ENCODE measurements at regions not wholly inside any gene's neighbourhood (a gene's known extent, or its start where the extent isn't known, plus 50 kb on each side); places are given as distances from the start of the nearest gene placed in this dataset.
"Not testable (repeated sequence)": the region's sequence is repeated elsewhere in the genome, so short reads cannot be mapped to it uniquely, and the experiment has no call there.

DNA sequence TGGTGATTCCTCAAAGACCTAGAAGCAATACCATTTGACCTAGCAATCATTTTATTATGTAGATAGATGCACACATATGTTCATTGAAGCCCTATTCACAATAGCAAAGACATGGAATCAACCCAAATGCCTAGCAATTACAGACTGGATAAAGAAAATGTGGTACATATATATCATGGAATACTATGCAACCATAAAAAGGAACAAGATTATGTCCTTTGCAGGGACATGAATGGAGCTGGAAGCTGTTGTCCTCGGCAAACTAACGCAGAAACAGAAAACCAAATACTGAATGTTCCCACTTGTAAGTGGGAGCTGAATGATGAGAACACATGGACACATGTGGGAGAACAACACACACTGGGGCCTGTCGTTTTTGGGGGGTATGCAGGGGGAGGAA, 269.8 kb downstream of the CGGBP1 start:
- peak overlapping the region in 1 of 10 donors; percentile 21 for H3K27ac Mint-ChIP-seq

DNA sequence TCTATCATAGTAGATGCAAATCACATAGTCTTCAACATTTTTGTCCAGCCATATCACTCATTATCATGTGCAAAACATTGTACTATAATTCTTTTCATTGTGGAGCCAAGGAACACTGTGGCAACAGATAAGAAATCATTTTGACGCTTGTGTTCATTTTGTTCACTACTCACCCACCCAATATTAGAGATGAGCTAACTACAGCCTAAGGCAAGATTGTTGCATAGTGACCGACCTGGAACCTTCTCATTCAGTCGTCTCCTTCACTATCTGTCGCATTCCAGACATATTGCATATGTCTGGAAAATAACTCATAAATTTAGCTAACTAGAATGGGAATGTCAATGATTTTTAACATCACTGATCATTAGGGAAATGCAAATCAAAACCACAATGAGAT, 270.3 kb downstream of the CGGBP1 start:
- Mint-ChIP-seq H3K36me3 (no peaks in the 10 kb centered on the region), H3K4me3 (no peak overlapping the region), H3K9me3 (peaks cover 0 to 3% (median 0%) of the 10 kb centered on the region in 9 donors), H3K4me1 (peaks cover 11 to 16% (median 15%) of the 10 kb centered on the region in 4 donors), H3K27ac (no peak overlapping the region), H3K27me3 (peaks cover 24 to 46% (median 39%) of the 10 kb centered on the region in 5 donors)
- no peak for DNase-seq
- ATAC-seq = no peak
- POLR2A ChIA-PET = no interaction called here

More for the DNA sequence above, 269.8 kb downstream of the CGGBP1 start:
- POLR2A ChIA-PET, DNase-seq, ATAC-seq, H3K36me3 Mint-ChIP-seq, H3K9me3 Mint-ChIP-seq, H3K4me3 Mint-ChIP-seq: not testable (repeated sequence)
- peaks cover 29 to 49% (median 43%) of the 10 kb centered on the region in 5 donors for H3K27me3 Mint-ChIP-seq
- H3K4me1 Mint-ChIP-seq = peaks cover 11 to 19% (median 18%) of the 10 kb centered on the region in 4 donors

DNA sequence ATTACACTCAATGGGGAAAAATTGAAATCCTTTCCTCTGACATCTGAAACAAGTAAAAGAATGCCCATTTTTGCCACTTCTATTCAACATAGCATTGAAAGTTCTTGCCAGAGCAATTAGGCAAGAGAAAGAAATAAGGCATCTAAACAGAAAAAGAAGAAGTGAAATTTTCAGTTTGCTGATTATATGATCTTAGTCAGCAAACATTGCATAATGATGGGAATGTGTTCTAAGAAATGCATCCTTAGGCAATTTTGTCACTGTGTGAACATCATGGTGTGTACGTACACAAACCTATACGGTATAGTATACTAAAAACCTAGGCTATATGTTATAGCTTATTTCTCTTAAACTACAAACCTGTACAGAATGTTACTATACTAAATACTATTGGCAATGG, 278.0 kb downstream of the CGGBP1 start:
- Mint-ChIP-seq H3K27ac (no peak overlapping the region), H3K4me1 (no peaks in the 10 kb centered on the region), H3K27me3 (peaks cover 7 to 40% (median 13%) of the 10 kb centered on the region in 5 donors), H3K9me3 (peaks cover 2 to 20% (median 7%) of the 10 kb centered on the region in 9 donors), H3K4me3 (no peak overlapping the region), H3K36me3 (peaks cover 0 to 15% (median 0%) of the 10 kb centered on the region in 3 donors)
- DNase-seq (no peak), ATAC-seq (no peak)
- POLR2A ChIA-PET = no interaction called here

DNA sequence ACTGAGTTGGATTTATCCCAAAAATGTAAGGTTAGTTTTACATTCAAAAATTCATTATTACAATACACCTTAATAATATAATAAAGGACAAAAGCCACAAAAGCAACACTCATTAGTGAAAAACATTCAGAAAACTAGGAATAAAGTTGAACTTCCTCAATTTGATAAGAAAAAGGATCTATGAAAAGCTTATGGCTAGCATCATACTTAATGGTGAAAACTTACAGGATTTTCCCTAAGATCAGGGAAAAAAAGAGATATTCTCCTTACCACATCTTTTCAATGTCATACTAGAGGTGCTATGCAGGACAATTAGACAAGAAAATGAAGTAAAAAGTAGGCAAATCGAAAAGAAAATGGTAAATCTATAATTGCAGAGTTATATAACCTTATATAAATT, 279.9 kb downstream of the CGGBP1 start:
- POLR2A ChIA-PET = no interaction called here
- Mint-ChIP-seq H3K36me3 (peaks cover 0 to 15% (median 0%) of the 10 kb centered on the region in 3 donors), H3K9me3 (peaks cover 2 to 20% (median 7%) of the 10 kb centered on the region in 9 donors), H3K27ac (no peak overlapping the region), H3K27me3 (peaks cover 9 to 48% (median 19%) of the 10 kb centered on the region in 5 donors), H3K4me3 (no peak overlapping the region), H3K4me1 (no peaks in the 10 kb centered on the region)
- ATAC-seq = no peak
- no peak for DNase-seq

DNA sequence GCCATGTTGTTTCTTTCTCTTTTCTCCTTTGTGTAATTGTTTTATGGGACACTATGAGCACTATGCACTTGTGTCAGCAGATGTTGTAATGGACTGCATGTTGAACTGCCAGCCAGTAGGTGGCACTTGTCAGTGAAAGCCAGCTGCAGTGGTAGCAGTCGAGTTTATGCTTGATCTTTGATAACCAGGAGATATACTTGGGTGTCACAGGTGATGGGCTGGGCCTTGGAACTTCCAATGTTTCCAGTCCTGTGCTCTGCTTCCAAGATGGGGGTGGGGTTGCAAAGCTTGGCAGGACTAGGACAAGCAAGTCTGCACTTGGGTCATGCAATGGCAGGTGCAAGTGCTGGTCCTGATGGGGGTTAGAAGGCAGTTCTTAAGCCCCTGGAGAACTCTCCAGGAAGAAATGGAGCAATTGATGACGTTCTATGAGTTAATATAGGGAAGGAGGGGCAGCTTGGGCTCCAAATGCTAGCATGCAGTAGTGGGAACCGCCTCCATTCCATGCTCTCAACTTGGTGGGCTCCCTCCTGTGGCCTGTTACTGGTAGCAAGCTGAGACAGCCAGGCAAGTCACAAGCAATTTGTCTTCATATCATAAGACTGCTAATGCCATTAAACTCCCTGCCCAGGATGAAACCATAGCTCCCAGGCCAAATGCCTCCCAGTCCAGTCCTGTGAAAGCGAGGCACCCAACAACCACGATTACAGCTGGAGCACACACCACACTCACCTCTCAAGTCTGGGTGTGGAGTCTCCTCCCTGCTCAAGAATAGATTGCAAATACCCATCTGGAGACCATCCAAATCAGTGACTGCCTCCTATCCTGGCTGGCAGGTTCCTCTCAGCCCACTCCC, 287.2 kb downstream of the CGGBP1 start:
- H3K4me1 Mint-ChIP-seq = no peaks in the 10 kb centered on the region

DNA sequence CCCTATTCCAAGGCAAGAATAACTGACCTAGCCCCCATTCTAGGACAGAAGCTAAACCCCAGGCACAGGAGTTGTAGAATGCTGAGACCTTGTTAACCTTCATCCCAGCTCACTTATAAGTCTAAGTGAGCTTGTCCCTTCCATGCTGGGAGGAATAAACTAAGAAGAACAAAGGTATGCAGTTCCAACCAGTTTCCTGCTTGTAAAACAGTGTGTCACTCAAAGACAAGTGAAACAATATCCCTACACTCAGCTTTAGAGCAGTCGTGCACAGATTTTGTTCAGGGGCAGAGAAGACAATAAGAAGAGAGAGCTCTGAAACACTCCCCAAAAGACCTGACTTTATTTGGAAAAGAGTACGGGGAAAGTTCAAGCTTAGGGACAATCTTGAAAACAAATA, 292.1 kb downstream of the CGGBP1 start:
- H3K36me3 Mint-ChIP-seq = no peaks in the 10 kb centered on the region
- peaks cover 0 to 14% (median 0%) of the 10 kb centered on the region in 5 donors for H3K27me3 Mint-ChIP-seq
- DNase-seq (no peak), ATAC-seq (peak in 1 of 2 donors; percentile 23)
- H3K4me1 Mint-ChIP-seq = no peaks in the 10 kb centered on the region
- POLR2A ChIA-PET = no interaction called here
- H3K4me3 Mint-ChIP-seq = no peak overlapping the region
- H3K27ac Mint-ChIP-seq = no peak overlapping the region
- H3K9me3 Mint-ChIP-seq = no peaks in the 10 kb centered on the region

More for the DNA sequence above, 287.2 kb downstream of the CGGBP1 start:
- H3K27ac Mint-ChIP-seq = no peak overlapping the region
- POLR2A ChIA-PET = no interaction called here
- peak; percentile 75 to 82 for ATAC-seq
- peaks cover 0 to 4% (median 0%) of the 10 kb centered on the region in 3 donors for H3K36me3 Mint-ChIP-seq
- peaks cover under 1 to 5% (median 3%) of the 10 kb centered on the region in 9 donors for H3K9me3 Mint-ChIP-seq
- H3K4me3 Mint-ChIP-seq = no peak overlapping the region
- peaks cover 6 to 19% (median 8%) of the 10 kb centered on the region in 5 donors for H3K27me3 Mint-ChIP-seq
- peak in 8 of 10 donors; percentile 10 to 66 (median 32) for DNase-seq

DNA sequence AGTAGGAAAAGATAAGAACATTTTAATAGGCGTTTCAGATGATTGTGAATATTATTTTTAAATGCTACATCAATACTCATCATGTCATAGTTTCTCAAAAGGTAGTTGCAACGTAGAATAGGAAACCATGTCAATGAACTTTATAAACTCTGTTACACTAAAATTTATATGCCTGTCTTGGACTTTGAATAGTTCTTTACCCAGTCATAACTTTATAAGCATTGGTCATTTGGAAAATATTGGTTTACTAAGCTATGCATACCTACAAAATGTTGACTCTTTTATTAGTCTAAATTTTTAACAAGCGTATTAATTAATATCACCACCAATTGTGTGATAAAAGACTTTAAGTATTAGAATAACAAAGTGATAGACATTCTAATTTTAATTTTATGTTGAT, 293.5 kb downstream of the CGGBP1 start:
- no peak overlapping the region for H3K27ac Mint-ChIP-seq
- H3K27me3 Mint-ChIP-seq = peaks cover 0 to 10% (median 0%) of the 10 kb centered on the region in 5 donors
- no peak for ATAC-seq
- no peak for DNase-seq
- H3K4me1 Mint-ChIP-seq = no peaks in the 10 kb centered on the region
- H3K36me3 Mint-ChIP-seq = no peaks in the 10 kb centered on the region
- H3K9me3 Mint-ChIP-seq = no peaks in the 10 kb centered on the region
- H3K4me3 Mint-ChIP-seq = no peak overlapping the region
- POLR2A ChIA-PET = no interaction called here

DNA sequence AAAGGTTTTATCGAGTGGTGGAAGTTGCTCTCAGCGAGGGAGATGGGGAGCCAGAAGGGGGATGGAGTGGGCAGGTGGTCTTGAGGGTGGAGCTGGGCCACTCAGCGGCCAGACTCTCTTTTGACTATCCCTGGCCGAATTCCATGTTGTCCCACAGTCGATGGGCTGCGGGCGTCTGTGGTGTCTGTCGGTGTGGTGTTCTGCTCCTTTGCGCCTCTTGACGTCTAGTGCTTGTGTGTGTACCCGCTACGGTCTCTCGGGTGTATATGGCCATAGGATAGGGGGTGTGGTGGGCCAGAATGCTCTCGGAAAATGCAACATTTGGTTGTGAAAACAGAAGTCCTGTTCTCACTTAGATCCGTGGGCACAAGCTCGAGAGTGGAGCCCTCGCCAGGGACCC, 297.0 kb downstream of the CGGBP1 start:
- peaks cover 0 to 6% (median 0%) of the 10 kb centered on the region in 5 donors for H3K27me3 Mint-ChIP-seq
- peak overlapping the region in 1 of 10 donors; percentile 31 for H3K27ac Mint-ChIP-seq
- H3K4me3 Mint-ChIP-seq = no peak overlapping the region
- H3K36me3 Mint-ChIP-seq = no peaks in the 10 kb centered on the region
- H3K4me1 Mint-ChIP-seq = no peaks in the 10 kb centered on the region
- no peak for DNase-seq
- ATAC-seq = no peak
- H3K9me3 Mint-ChIP-seq = no peaks in the 10 kb centered on the region
- POLR2A ChIA-PET = interaction anchor here (0.7 kb wide), 1 partner anchor 352 kb away, joined by 3 read pairs; no protein-coding TSS in a partner anchor

DNA sequence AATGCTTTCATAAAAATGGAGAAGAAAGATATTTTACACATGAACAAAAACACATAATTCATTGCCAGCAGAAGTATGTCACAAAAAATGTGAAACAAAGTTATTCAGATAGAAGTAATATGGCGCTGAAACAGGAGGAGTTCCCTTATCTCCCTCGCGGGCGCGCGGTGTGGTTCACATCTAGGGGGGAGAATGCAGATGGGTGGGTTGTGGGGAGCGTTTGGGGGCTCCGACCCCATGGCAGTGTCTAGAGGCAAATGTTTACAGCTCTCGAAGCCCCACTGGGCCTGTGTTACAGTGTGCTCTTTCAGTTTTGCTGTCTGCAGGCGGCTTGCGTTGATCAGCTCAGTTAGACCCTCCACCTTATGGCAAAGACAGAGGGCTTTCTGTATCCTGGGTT, 297.5 kb downstream of the CGGBP1 start:
- Mint-ChIP-seq H3K27ac (peak overlapping the region in 1 of 10 donors; percentile 31), H3K9me3 (peaks cover 0 to 2% (median 0%) of the 10 kb centered on the region in 9 donors)

DNA sequence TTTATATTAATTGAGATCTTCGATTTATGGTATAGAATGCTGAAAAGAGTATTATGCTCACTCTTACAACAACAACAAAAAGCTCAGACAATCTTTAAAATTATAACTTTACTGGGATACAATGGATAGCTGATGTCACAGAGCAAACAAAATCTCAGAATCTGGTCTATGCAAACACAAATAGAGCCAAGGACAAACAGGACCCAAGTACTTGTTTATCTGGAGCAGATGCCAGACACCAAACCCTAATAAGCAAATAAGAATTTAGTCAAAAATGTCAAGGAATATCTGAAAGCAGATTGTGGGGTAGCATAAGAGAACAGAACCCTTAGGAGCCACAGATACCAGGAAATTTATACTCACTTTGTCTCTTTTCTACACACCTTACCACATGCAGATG, 302.2 kb downstream of the CGGBP1 start:
- Mint-ChIP-seq H3K27me3 (peaks cover 0 to 12% (median 4%) of the 10 kb centered on the region in 5 donors), H3K27ac (no peak overlapping the region), H3K9me3 (peaks cover 0 to 10% (median 2%) of the 10 kb centered on the region in 9 donors), H3K4me1 (no peaks in the 10 kb centered on the region), H3K36me3 (no peaks in the 10 kb centered on the region), H3K4me3 (no peak overlapping the region)
- POLR2A ChIA-PET = no interaction called here
- ATAC-seq = no peak
- DNase-seq = no peak

More for the DNA sequence above, 297.5 kb downstream of the CGGBP1 start:
- POLR2A ChIA-PET = no interaction called here
- ATAC-seq (no peak), DNase-seq (no peak)
- no peaks in the 10 kb centered on the region for H3K4me1 Mint-ChIP-seq
- no peak overlapping the region for H3K4me3 Mint-ChIP-seq
- no peaks in the 10 kb centered on the region for H3K36me3 Mint-ChIP-seq
- peaks cover 0 to 6% (median 0%) of the 10 kb centered on the region in 5 donors for H3K27me3 Mint-ChIP-seq

DNA sequence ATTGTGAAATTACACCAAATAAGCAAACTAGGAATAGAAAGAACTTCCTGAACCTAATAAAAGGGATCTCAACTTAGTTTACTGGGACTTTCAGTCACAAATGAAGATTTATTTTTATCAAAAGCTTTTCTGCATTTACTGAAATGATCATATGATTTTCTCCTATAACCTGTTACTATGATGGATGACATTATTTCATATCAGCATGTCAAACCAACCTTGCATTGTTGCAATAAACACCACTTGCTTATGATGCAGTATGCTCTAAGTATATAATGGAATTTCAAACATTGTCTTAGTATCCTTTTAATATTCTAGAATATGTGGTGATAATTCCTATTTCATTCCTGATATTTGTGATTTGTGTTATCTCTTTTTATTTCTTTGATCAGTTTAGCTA, 303.0 kb downstream of the CGGBP1 start:
- peaks cover 0 to 10% (median 3%) of the 10 kb centered on the region in 9 donors for H3K9me3 Mint-ChIP-seq
- H3K27me3 Mint-ChIP-seq = peaks cover 0 to 12% (median 4%) of the 10 kb centered on the region in 5 donors
- POLR2A ChIA-PET = no interaction called here
- ATAC-seq (no peak), DNase-seq (no peak)
- no peaks in the 10 kb centered on the region for H3K4me1 Mint-ChIP-seq
- no peak overlapping the region for H3K27ac Mint-ChIP-seq
- no peak overlapping the region for H3K4me3 Mint-ChIP-seq
- H3K36me3 Mint-ChIP-seq = no peaks in the 10 kb centered on the region

DNA sequence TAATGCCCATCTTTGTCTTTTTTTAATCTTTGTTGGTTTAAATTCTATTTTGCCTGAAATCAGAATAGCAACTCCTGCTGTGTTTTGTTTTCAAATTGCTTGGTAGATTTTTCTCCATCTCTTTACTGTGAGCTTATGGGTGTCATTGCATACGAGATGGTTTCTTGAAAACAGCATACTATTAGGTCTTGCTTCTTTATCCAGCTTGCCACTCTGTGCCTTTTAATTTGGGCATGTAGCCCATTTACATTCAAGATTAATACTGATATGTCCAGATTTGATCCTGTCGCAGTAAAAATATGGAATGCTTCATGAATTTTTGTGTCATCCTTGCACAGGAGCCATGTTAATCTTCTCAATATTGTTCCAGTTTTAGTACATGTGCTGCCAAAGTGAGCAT, 316.6 kb downstream of the CGGBP1 start:
- peaks cover 0 to 27% (median 16%) of the 10 kb centered on the region in 9 donors for H3K9me3 Mint-ChIP-seq
- peaks cover 0 to 23% (median 0%) of the 10 kb centered on the region in 3 donors for H3K36me3 Mint-ChIP-seq
- ATAC-seq (no peak), DNase-seq (no peak)
- POLR2A ChIA-PET = no interaction called here
- H3K4me1 Mint-ChIP-seq = no peaks in the 10 kb centered on the region
- H3K27me3 Mint-ChIP-seq = peaks cover 0 to 15% (median 2%) of the 10 kb centered on the region in 5 donors
- no peak overlapping the region for H3K4me3 Mint-ChIP-seq
- no peak overlapping the region for H3K27ac Mint-ChIP-seq

DNA sequence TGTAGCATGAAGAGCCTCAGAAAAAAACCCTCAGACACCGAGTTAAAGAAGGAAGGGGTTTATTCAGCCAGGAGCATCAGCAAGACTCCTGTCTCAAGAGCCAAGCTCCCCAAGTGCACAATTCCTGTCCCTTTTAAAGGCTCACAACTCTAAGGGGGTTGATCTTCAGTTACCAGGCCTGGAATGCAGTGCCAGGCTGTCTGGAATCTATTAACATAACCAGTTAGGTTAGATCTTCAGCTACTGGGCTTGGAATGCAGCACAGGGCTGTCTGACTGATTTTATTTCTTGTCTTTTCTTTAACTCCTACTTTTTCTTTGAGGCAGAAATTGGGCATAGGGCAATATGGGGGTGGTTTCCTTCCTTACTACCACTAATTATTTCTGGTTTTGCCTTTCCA, 317.9 kb downstream of the CGGBP1 start:
- POLR2A ChIA-PET, ATAC-seq, H3K4me3 Mint-ChIP-seq, H3K4me1 Mint-ChIP-seq, DNase-seq, H3K27ac Mint-ChIP-seq: not testable (repeated sequence)
- H3K27me3 Mint-ChIP-seq = peaks cover 0 to 15% (median 2%) of the 10 kb centered on the region in 5 donors
- peaks cover 0 to 23% (median 0%) of the 10 kb centered on the region in 3 donors for H3K36me3 Mint-ChIP-seq
- H3K9me3 Mint-ChIP-seq = peaks cover 0 to 27% (median 16%) of the 10 kb centered on the region in 9 donors

Measured in naive thymus-derived CD8-positive, alpha-beta T cell (primary cell).